ENCODE measurements at regions not wholly inside any gene's neighbourhood (a gene's known extent, or its start where the extent isn't known, plus 50 kb on each side); places are given as distances from the start of the nearest gene placed in this dataset.

- Histone ChIP-seq H3K79me2 (ENCODE audit: insufficient read depth, low read length) (no peaks in the 10 kb centered on the region), H3K4me2 (ENCODE audit: low read length) (no peak overlapping the region), H3K4me1 (ENCODE audit: insufficient read depth, low read length, severe bottlenecking) (no peaks in the 10 kb centered on the region), H3K27me3 (ENCODE audit: insufficient read depth, low read length) (no peaks in the 10 kb centered on the region), H4K20me1 (ENCODE audit: insufficient read depth, low read length) (no peaks in the 10 kb centered on the region), H3K36me3 (ENCODE audit: insufficient read depth, low read length) (no peaks in the 10 kb centered on the region), H3K9ac (ENCODE audit: low read length) (no peak overlapping the region), H3F3A (ENCODE audit: insufficient read depth, low read length) (no peaks in the 10 kb centered on the region), H3K9me3 (ENCODE audit: low read length) (no peaks in the 10 kb centered on the region), H3K4me3 (ENCODE audit: low read depth, low read length, poor library complexity, severe bottlenecking) (no peak overlapping the region), H2AFZ (ENCODE audit: low read length) (no peak overlapping the region), H3K27ac (ENCODE audit: low read depth, low read length, poor library complexity, severe bottlenecking) (no peak overlapping the region), H3K9me2 (ENCODE audit: low read depth, low read length) (no peaks in the 10 kb centered on the region)
- TF ChIP-seq CTCF (IDR thresholded peaks at IDR 0.05; ENCODE audit: low read length) (no peak), EZH2 (IDR thresholded peaks at IDR 0.05; ENCODE audit: borderline replicate concordance, low read length) (no peak)
These were observed 125.5 kb upstream of the FBXL4 start for GRCh38 chr6:99073223-99073622.

- Histone ChIP-seq H2AFZ (ENCODE audit: low read length) (no peak overlapping the region), H3K9ac (ENCODE audit: low read length) (no peak overlapping the region), H3K27ac (ENCODE audit: low read depth, low read length, poor library complexity, severe bottlenecking) (no peak overlapping the region), H3K79me2 (ENCODE audit: insufficient read depth, low read length) (no peaks in the 10 kb centered on the region), H3K9me3 (ENCODE audit: low read length) (no peaks in the 10 kb centered on the region), H3K4me1 (ENCODE audit: insufficient read depth, low read length, severe bottlenecking) (no peaks in the 10 kb centered on the region), H3K4me3 (ENCODE audit: low read depth, low read length, poor library complexity, severe bottlenecking) (no peak overlapping the region), H3K27me3 (ENCODE audit: insufficient read depth, low read length) (no peaks in the 10 kb centered on the region), H3K36me3 (ENCODE audit: insufficient read depth, low read length) (no peaks in the 10 kb centered on the region), H3K4me2 (ENCODE audit: low read length) (no peak overlapping the region), H4K20me1 (ENCODE audit: insufficient read depth, low read length) (no peaks in the 10 kb centered on the region), H3K9me2 (ENCODE audit: low read depth, low read length) (no peaks in the 10 kb centered on the region), H3F3A (ENCODE audit: insufficient read depth, low read length) (no peaks in the 10 kb centered on the region)
- TF ChIP-seq EZH2 (IDR thresholded peaks at IDR 0.05; ENCODE audit: borderline replicate concordance, low read length) (no peak), CTCF (IDR thresholded peaks at IDR 0.05; ENCODE audit: low read length) (no peak)
These were observed 118.3 kb upstream of the FBXL4 start for GRCh38 chr6:99066044-99066443.

- H3F3A ChIP-seq (ENCODE audit: insufficient read depth, low read length), result no peaks in the 10 kb centered on the region
- H3K4me1 ChIP-seq (ENCODE audit: insufficient read depth, low read length, severe bottlenecking), result no peaks in the 10 kb centered on the region
- H3K4me3 ChIP-seq (ENCODE audit: low read depth, low read length, poor library complexity, severe bottlenecking), result no peak overlapping the region
- H3K79me2 ChIP-seq (ENCODE audit: insufficient read depth, low read length), result no peaks in the 10 kb centered on the region
- no peaks in the 10 kb centered on the region for H3K36me3 ChIP-seq (ENCODE audit: insufficient read depth, low read length)
- H2AFZ ChIP-seq (ENCODE audit: low read length), result no peak overlapping the region
- H3K9ac ChIP-seq (ENCODE audit: low read length), result no peak overlapping the region
- H3K9me2 ChIP-seq (ENCODE audit: low read depth, low read length), result no peaks in the 10 kb centered on the region
- H3K9me3 ChIP-seq (ENCODE audit: low read length), result no peaks in the 10 kb centered on the region
- H3K27ac ChIP-seq (ENCODE audit: low read depth, low read length, poor library complexity, severe bottlenecking), result no peak overlapping the region
- H3K27me3 ChIP-seq (ENCODE audit: insufficient read depth, low read length), result no peaks in the 10 kb centered on the region
- TF ChIP-seq CTCF (IDR thresholded peaks at IDR 0.05; ENCODE audit: low read length) (no peak), EZH2 (IDR thresholded peaks at IDR 0.05; ENCODE audit: borderline replicate concordance, low read length) (no peak)
- H3K4me2 ChIP-seq (ENCODE audit: low read length), result no peak overlapping the region
- H4K20me1 ChIP-seq (ENCODE audit: insufficient read depth, low read length), result no peaks in the 10 kb centered on the region
These were observed 117.1 kb upstream of the FBXL4 start for GRCh38 chr6:99064834-99065233.

Data from OCI-LY1 (cell line).